ENCODE measurements at regions not wholly inside any gene's neighbourhood (a gene's known extent, or its start where the extent isn't known, plus 50 kb on each side); places are given as distances from the start of the nearest gene placed in this dataset.

- Histone ChIP-seq H3K79me2 (ENCODE audit: control insufficient read depth, insufficient read depth, low read length) (no peaks in the 10 kb centered on the region), H3K27me3 (ENCODE audit: control insufficient read depth, insufficient read depth, low read length) (no peaks in the 10 kb centered on the region), H3K4me1 (ENCODE audit: control insufficient read depth, extremely low read depth, insufficient read depth, low read length) (no peaks in the 10 kb centered on the region), H2AFZ (ENCODE audit: low read length) (no peak overlapping the region), H4K20me1 (ENCODE audit: control insufficient read depth, extremely low read depth, insufficient read depth, low read length) (no peaks in the 10 kb centered on the region), H3K9ac (ENCODE audit: insufficient read depth, low read length) (no peak overlapping the region), H3K36me3 (ENCODE audit: control insufficient read depth, insufficient read depth, low read length) (no peaks in the 10 kb centered on the region), H3K9me3 (ENCODE audit: control insufficient read depth, insufficient read depth, low read depth, low read length) (no peaks in the 10 kb centered on the region), H3K4me2 (ENCODE audit: extremely low read depth, insufficient read depth, low read length) (no peak overlapping the region), H3K4me3 (replicated peaks in 1 of 4; ENCODE audit: control extremely low read depth in 1 of 4, insufficient read depth in 1 of 4, low read depth in 3 of 4, low read length in 4 of 4) (no peak overlapping the region), H3K27ac (ENCODE audit: insufficient read depth, low read length) (no peak overlapping the region)
- TF ChIP-seq EZH2 (IDR thresholded peaks at IDR 0.05; ENCODE audit: low read length, missing control alignments), result no peak
- no peak for TF ChIP-seq CTCF (conservative IDR thresholded peaks at IDR 0.05 in 1 of 2, IDR thresholded peaks at IDR 0.05 in 1 of 2; ENCODE audit: low read depth in 1 of 2, low read length in 2 of 2)
- DNase-seq (ENCODE audit: low read depth in 2 of 2), result no peak
Observed at GRCh38 chrY:8466813-8467212, 870.5 kb upstream of the TSPY4 start.

GRCh38 chrY:8470249-8470648 lies 867.0 kb upstream of the TSPY4 start:
- Histone ChIP-seq H3K27me3 (ENCODE audit: control insufficient read depth, insufficient read depth, low read length) (no peaks in the 10 kb centered on the region), H3K4me1 (ENCODE audit: control insufficient read depth, extremely low read depth, insufficient read depth, low read length) (no peaks in the 10 kb centered on the region), H4K20me1 (ENCODE audit: control insufficient read depth, extremely low read depth, insufficient read depth, low read length) (no peaks in the 10 kb centered on the region), H3K27ac (ENCODE audit: insufficient read depth, low read length) (no peak overlapping the region), H3K9me3 (ENCODE audit: control insufficient read depth, insufficient read depth, low read depth, low read length) (no peaks in the 10 kb centered on the region), H2AFZ (ENCODE audit: low read length) (no peak overlapping the region), H3K36me3 (ENCODE audit: control insufficient read depth, insufficient read depth, low read length) (no peaks in the 10 kb centered on the region), H3K4me3 (replicated peaks in 1 of 4; ENCODE audit: control extremely low read depth in 1 of 4, insufficient read depth in 1 of 4, low read depth in 3 of 4, low read length in 4 of 4) (no peak overlapping the region), H3K9ac (ENCODE audit: insufficient read depth, low read length) (no peak overlapping the region), H3K4me2 (ENCODE audit: extremely low read depth, insufficient read depth, low read length) (no peak overlapping the region), H3K79me2 (ENCODE audit: control insufficient read depth, insufficient read depth, low read length) (no peaks in the 10 kb centered on the region)
- DNase-seq (ENCODE audit: low read depth in 2 of 2), result no peak
- no peak for TF ChIP-seq EZH2 (IDR thresholded peaks at IDR 0.05; ENCODE audit: low read length, missing control alignments)
- TF ChIP-seq CTCF (conservative IDR thresholded peaks at IDR 0.05 in 1 of 2, IDR thresholded peaks at IDR 0.05 in 1 of 2; ENCODE audit: low read depth in 1 of 2, low read length in 2 of 2), result no peak

- TF ChIP-seq EZH2 (IDR thresholded peaks at IDR 0.05; ENCODE audit: low read length, missing control alignments) (no peak), CTCF (conservative IDR thresholded peaks at IDR 0.05 in 1 of 2, IDR thresholded peaks at IDR 0.05 in 1 of 2; ENCODE audit: low read depth in 1 of 2, low read length in 2 of 2) (no peak)
- Histone ChIP-seq H3K9me3 (ENCODE audit: control insufficient read depth, insufficient read depth, low read depth, low read length) (no peaks in the 10 kb centered on the region), H3K4me3 (replicated peaks in 1 of 4; ENCODE audit: control extremely low read depth in 1 of 4, insufficient read depth in 1 of 4, low read depth in 3 of 4, low read length in 4 of 4) (no peak overlapping the region), H3K9ac (ENCODE audit: insufficient read depth, low read length) (no peak overlapping the region), H3K79me2 (ENCODE audit: control insufficient read depth, insufficient read depth, low read length) (no peaks in the 10 kb centered on the region), H3K27me3 (ENCODE audit: control insufficient read depth, insufficient read depth, low read length) (no peaks in the 10 kb centered on the region), H3K4me1 (ENCODE audit: control insufficient read depth, extremely low read depth, insufficient read depth, low read length) (no peaks in the 10 kb centered on the region), H3K27ac (ENCODE audit: insufficient read depth, low read length) (no peak overlapping the region), H3K36me3 (ENCODE audit: control insufficient read depth, insufficient read depth, low read length) (no peaks in the 10 kb centered on the region), H4K20me1 (ENCODE audit: control insufficient read depth, extremely low read depth, insufficient read depth, low read length) (no peaks in the 10 kb centered on the region), H3K4me2 (ENCODE audit: extremely low read depth, insufficient read depth, low read length) (no peak overlapping the region), H2AFZ (ENCODE audit: low read length) (no peak overlapping the region)
- no peak for DNase-seq (ENCODE audit: low read depth in 2 of 2)
Observed at GRCh38 chrY:8479141-8479540, 858.1 kb upstream of the TSPY4 start.
